NCI-H2081 (cell line): ENCODE measurements at regions not wholly inside any gene's neighbourhood (a gene's known extent, or its start where the extent isn't known, plus 50 kb on each side); places are given as distances from the start of the nearest gene placed in this dataset.

Experiments used
- DNase-seq, 2 experiments: peaks; one replicate each; lab custom pipeline; 2025; lab: John Stamatoyannopoulos, UW

DNA sequence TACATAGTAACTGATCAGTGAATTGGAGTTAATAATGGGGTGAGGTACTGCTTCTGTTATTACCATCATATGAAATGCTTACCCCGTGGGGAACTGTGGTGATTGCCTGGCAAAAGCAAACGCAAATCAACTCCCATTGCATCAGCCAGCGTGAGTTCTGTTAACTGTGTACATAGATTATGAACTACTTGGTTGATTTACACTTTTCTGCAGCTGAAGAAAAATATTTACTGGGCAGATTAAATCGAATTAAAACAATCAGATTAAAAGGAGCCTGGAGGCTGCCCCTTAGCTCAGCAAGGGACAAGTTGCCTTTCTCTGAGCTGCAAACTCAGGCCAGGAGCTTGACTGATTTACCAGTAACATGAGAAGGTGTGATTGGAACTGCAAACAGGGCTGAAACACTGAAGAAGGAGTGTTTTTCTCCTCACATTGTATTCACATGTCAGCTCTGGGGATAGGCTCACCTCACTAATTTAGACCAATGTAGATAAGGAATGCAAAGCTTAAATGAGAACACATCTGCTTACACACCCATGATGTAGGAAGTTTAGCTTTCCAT is 220.1 kb downstream of the OSR1 start:
- DNase-seq: no peak

DNA sequence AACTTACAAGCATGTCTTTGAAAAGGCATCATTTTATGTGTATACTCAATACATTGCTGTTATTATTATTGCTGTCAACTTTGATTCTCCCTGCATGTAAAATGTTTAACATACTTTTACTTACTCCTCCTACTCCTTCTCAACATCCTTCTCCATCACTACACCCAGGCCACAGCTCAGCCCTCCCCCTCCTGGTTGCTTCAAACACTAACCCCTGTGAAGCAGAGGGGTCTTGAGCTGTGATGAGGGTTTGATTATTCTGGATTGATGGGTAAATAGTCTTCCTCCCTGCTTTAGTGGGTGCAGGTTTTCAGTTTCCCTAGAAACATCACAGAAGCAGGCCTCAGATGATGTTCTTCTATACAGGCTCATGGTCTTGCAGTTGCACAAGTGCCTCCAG is 221.0 kb downstream of the OSR1 start:
- no peak for DNase-seq

DNA sequence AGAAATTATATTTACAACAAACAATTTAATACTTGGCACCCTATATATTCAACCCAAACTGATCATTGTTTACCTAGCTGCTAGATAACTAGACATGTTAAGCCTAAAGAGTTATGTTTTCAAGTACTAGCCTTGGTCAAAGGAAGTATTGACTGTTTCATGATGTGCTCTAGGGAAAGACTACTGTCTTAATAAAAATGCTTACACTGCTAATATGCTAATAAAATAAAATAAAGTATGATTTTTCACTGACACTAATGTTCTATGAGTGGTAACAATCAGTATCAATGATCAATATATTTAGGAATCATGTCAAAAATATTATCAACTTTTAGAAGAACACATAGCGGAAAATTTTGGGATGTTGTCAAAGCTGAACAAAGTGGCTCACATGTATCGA is 225.5 kb downstream of the OSR1 start:
- DNase-seq: no peak

DNA sequence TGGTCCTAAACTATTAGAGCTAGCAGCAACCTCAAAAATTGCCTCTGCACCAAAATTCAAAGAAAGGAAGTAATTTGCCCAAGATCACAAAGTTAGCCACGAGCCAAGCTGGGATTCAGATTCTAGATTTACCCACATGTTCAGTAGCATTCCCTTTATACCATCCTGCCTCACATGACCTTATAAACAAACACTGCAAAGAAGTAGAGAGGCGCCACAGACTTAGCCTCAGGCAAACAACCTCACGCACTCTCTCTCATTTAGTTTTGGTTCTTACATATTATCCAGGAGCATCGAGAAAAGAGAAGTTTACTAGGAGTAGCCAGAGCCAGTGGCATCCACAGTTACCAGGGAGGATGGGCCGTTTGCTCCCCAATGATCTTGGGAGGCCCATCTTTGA is 226.6 kb downstream of the OSR1 start:
- no peak for DNase-seq

DNA sequence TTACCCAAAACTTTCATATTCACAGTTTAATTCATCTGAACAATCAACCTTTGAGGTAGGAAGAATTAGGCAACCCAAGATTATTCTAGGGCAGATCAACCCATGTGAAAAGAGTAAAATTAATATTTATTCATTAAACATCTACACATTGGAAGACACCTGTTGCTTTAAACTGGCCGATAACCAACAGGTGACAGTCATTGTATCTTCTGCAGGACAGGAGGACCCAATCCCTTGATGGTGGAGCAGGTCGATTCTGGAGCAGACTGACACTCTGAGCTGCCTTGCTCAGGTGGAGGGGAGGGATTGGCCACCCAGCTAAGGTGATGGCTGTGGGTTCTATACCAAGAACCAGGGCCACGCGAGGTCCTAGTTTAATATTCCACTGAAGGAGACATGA is 230.3 kb downstream of the OSR1 start:
- DNase-seq: no peak

DNA sequence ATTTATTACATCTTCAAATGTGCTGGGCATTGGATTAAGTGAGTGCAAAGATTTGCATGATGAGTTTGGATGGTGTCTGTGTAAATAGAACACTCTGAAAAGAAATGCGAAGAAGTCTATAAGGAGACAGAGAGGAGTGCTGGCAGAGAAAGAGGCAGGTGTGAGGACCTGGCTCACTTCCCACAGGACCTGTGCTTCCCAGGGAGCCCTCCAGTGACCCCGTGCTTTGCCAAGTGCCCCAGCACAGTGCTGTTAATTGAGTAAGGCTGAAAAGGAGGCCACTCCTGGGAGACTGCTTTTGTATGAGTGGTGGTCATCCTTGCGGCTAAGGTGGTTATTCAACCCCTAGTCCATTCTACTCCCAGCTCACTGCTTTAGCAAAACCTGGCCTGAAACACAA is 230.8 kb downstream of the OSR1 start:
- no peak for DNase-seq

DNA sequence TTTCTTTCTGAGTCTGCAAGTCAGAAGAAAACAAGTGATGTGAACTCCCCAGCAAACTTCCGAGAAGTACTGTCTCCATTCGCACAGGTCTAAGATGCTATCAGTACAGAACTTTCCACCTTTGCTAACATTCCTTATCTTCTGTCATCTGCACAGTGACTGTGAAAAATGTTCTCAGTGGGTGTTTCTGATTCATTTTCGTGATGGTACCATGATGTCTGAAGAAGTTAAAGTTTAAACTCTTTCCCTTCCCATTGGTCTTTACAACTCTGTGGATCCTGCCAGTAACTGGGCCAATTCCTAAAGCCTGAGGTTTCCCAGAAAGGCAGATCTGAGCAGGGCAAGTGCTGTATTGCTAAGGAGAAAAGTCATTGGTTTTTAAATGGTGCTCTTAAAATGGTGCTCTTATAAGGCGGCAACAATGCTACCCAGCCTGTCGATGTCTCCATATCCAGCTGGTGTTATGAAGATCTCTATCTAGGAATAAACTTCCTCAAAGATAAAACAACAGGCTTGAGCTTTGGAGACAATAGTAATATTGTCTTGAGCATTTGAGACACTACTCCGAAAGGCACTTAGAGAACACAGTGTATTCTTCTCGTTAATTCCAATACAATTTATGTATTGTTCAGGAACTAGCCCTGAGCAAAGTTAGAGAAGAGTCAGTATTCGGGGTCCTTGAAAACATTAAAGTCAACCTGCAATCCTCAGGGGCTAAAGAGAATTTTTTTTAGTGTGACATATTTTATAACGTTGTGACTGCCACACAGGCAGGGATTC is 232.3 kb downstream of the OSR1 start:
- DNase-seq: no peak

DNA sequence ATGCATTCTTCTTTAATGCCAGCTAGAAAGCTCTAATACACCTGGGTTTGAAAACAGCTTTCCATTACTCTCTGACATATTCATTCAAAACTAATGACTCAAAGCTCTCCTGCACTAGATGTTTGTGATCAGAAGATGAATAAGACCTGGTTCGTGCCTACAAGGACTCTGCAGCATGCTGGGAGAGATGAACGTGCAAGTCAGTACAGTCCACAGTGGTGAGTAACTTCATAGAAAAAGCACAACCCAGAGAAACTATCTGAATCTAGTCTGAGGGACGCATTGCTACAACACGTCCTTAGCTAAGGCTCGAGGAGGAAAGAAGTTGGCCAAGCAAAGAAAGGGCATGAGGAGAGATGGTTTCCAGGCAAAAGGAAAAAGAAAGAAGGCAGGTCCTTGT is 234.3 kb downstream of the OSR1 start:
- no peak for DNase-seq

DNA sequence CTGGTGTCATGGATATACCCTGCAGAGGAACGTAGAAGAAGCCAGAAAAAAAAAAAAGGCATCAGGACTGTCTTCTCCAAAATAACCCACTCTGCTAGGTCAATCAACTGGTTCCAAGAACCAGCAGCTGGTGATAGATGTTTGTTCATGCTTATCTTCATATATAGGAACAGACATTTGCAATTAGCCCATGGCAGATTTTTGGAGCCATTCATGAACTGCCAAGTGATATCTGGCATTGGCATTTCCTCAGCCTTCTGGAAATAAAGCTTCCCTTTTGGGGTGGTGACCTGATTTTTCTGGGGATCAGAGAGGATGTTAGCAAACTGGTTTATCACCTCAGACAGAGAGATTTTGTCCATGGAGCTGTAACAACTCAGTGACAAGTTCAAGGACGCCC is 234.9 kb downstream of the OSR1 start:
- no peak for DNase-seq

DNA sequence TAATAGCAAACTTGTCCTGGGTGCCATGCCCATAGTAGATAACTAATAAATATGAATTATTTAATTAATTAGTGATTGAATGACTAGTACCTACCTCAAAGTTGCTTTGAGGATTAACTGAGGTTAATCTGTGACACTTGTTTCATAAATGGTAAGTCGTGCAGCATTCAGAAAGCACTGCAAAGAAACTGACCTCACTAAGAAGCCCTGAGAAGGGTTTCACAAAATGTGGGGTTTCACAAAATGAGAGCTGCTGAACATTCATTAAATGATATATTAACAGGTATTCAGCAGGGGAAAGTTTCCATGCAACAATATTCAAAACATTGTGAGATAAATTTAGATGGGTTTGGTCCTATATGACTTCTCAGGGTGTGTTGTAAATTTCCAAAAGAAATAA is 236.2 kb downstream of the OSR1 start:
- DNase-seq: no peak

DNA sequence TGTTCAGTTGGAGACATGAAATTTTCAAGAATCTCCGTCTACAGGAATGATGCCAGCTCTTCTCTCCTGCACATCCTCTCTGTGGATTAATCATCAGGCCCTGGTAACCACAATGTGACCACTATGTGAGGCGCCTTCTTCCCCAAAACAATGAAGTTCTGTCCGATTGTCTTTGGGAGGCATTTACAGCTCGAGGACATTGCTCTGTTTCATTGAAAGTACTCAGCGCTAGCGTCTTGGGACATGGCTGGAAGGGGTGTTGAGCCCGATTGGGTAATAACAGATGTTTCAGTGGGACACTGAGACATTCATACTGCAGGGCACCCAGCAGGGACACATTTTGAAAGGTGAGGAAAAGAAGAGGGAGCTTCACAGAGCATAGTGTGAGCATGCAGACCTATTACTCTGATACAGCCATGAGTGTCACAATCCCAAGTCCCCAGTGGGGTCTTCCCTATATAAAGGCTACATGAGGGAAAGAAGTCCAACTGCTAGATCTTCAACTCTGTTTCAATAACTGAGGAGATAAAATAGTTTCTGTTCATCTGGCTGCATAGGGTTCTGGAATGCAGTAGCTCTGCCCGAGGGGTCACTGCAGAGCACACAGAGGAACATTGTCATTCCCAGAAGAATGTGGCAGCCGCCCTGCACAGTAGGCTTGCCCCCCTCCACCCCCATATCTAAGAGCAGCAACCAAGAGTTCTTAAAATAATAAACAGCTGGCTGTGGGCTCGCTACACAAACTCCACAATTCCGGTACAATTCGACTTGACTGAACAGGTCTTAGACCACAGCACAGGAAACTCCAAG is 237.3 kb downstream of the OSR1 start:
- DNase-seq: no peak

DNA sequence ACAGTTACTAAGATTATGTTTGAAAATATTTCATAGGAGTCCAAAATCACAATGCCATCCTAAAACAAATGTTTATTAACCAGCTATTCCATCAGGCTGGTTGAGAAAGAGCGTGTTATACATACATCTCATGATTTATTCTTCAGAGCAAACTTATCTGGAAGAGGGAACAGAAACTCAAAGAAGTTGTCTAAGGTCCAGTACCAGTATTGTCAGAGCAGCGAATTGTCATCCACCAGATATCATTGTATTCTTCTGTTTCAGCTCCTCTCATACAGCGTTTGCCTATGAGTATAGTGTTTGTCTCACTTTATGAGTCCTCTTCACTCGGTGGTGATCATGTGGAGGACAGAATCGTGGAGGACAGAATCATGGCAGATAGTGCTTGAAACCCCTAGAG is 238.2 kb downstream of the OSR1 start:
- no peak for DNase-seq

DNA sequence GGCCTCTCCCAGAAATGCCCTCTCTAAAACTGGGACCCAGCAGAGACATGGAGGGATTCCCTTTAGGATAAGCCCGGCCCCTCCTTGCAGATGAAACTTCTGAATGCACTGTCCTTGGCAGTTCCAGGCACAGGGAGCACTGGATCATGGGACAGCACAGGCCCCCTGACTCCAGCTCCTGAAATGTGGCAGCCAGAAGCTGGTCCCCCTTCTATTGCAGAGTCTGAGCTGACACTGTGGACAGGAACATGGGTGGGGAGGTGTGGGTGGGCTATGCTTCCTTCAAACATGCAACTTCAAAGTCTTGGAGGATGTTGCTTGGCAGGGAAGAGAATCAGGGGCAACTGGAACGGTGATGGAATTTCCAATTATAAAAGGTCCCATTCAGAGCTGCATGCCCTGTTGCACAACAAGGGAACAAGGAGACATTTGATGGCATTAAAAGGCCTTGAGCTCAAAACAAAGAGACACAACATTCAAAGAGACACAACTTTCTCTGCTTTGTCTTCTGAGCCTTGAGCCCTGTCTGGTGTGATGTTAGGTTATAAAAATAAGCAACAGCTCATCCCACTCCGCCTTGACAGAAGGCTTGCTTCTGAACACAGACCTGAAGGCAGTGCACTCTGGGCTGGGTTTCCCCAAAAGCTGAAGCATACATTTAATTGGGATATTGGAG is 239.0 kb downstream of the OSR1 start:
- DNase-seq: no peak

DNA sequence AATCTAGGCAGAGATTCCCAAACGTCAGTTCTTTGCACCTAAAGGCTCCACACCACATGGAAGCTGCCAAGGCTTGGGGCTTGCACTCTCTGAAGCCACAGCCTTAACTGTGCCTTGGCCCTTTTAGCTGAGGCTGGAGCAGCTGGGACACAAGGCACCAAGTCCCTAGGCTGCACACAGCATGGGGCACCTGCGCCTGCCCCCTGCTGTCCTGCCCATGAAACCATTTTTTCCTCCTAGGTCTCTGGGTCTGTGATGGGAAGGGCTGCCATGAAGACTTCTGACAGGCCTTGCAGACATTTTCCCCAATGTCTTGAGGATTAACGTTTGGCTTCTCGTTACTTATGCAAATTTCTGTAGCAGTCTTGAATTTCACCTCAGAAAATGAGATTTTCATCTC is 241.5 kb downstream of the OSR1 start:
- DNase-seq: no peak

DNA sequence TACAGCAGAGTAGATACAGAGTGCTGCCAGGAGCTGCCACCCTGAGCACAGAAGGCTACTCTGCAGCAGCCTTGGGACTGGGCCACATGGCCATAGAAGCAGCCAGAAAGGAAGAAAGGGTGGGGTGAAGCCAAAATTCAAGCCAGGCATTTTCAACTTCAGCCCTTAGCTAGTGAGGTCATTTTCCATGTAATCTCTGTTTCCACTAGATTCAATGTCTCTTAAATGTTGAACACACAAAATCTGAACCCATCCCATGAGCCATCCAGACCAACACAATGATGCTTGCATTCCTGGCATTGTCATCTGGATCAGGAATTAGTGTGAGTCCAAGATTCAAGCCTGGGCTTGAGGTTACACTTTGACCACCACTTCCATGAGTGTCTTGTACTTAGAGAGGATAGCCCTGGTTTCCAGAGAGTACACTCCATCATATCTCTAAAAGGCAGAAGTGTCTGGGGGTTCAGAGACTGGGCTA is 243.6 kb downstream of the OSR1 start:
- DNase-seq: no peak

DNA sequence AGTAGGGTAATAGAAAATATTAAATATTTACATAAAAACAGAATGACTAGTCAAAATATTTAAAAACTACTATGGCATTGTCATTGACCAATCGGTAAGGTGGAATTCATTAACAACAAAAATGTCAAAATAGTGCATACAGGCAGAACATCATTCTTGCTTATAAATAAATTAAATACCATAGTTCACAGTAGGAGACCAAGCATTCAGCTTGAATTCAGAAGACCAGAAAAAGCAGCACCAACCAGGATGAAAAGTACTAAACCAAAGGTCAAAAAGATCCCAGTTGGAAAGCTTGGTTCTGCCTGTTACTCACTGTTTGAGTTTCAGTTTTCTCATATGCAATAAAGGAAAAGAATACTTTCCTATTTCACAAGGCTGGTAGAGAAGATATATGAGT is 244.3 kb downstream of the OSR1 start:
- no peak for DNase-seq

DNA sequence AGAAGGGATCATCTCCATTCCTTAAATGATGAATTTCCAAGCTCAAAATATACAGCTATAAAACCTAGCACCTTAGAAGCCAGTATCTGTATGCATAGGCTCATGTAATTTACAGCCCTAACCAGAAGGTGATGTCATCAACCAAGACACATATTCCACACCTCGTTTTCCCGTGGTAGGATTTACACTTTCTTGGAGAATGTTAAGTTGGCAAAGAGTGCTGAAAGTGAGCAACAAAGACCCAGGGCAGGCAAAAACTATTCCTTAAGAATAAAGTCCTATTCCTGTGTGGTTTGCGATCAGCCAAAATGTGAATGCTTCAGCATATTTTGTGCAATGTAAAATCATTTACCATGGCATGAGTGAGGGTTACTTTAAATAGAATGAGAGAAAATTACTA is 247.1 kb downstream of the OSR1 start:
- no peak for DNase-seq

DNA sequence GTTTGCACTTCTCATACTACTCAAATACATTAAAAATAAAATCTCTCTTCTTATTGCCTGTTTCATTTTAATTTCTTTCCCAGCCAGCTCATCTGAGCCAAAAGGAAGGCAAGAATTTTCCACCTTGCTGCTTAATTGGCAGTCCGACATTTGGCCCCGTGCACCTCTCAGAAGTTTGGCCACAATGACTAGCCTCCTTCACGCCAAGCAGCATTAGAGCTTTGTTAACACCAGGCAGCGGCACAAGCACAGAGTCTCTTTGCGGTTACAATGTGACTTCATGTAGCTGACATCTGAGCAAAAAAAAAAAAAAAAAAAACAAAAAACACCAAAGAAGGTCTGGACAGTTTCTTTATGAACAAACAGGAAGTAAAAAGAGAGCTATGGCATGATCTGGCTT is 248.9 kb downstream of the OSR1 start:
- no peak for DNase-seq

DNA sequence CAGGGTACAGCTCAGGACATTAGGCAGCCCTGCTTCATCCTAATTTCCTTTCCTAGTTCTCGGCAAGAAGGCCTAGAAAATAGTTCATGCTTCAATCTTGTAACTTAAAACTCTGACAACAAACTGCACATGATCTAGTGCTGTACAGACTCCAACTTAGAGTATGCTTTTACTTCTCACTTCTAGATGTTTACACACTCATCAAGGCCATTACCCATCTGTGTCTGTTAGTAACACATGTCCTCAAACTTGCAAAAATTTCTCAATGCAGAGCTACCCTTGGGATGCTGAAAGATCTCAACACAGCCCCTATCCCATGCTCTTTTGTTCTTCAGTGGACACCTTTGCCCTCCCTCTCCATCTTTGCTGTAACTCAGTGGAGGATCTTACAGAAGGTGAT is 252.0 kb downstream of the OSR1 start:
- DNase-seq: no peak

DNA sequence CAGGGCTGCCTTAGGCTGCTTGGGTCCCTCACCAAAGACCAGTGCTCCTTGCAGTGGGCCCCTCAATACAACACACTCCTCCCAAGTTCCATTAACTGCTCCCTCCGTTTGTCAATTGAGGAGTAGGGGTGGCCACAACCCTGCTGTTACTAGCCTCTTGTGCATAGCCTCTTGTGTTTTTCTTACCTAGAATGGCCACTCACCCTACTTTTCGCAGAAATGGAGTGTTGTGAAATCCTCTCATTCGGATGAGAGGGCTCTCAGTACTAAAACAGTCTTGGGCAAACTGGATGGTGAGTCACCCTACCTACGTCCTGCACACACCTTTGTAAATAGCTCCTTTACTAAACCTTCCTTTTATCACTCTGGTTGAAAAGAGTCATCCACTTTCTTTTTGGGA is 253.9 kb downstream of the OSR1 start:
- no peak for DNase-seq

DNA sequence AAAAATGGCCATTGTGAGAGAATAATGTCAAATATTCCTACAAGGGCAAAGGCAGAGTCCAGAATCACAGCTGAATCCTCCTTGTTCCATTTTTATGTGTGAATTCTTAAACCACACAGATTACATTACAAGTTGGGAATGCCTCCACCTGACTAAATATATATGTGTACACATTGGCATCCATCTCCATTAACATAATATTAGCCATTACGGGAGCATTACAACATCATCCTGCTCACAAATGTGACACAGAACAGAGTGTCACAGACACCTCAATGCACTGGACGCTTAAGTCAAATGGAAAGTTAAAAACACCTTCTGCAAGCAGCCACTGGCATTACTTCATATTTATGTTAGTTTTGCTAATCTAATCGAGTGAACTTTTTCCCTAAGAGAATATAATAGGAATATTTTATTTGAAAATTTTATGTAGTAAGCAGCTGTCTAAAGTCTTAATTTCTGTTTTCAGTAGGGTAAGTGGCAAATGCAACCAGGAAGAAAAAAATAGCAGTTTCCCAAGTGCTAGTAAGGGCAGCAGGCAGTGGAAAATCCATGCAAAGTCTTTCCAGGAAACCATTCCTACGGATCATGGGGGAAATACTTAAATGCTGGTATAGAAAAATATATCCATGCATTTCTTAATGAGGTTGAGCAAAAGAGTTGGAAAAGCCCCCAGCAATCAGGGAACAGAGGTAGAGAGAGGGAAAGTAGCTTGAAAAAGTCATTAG is 255.6 kb downstream of the OSR1 start:
- peak in 1 of 2 experiments; percentile 12 for DNase-seq

DNA sequence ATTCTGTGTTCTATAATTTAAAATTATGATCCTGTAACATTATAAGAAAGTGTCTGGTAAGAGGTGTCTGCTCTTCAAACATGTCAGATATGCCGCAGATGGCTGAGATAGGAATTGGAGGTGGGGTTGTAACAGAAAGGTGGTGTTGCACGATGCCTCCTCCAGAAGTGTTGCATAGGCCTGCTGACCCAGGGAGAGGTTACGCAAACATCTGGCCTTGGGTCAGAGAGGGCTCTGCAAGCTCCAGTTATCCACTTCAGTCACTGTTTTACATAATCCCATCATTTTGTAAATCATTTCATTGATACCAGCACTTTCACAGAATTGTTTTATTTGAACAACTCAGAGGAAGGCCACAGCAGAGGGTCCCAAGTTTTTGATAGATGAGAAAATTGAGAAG is 256.5 kb downstream of the OSR1 start:
- DNase-seq: no peak
